ENCODE measurements at regions not wholly inside any gene's neighbourhood (a gene's known extent, or its start where the extent isn't known, plus 50 kb on each side); places are given as distances from the start of the nearest gene placed in this dataset.
"Not testable (repeated sequence)": the region's sequence is repeated elsewhere in the genome, so short reads cannot be mapped to it uniquely, and the experiment has no call there.

DNA sequence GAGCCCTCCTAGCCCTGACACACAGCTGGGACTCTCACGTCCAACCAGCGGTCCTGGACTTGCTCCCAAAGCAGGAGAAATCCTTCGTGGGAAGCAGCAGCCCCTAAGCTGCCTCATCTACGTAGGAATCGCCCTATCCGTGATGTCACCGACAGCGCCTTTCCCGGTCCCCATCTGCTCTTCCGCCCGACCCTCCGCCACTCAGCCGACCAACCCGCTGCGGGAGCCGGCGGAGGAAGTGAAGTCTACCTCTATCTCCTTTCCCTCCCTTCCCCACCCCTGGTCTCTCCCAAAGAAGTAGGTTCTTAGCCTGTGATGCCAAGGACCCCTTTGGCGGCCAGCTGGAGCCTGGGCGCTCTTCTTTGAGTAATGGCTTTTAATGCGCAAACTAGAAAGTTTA, 272.1 kb downstream of the FAM72C start:
- DNase-seq (ENCODE audit: low read depth): no peak

GRCh38 chr1:143699115-143699514, 272.7 kb downstream of the FAM72C start:
- no peak for DNase-seq (ENCODE audit: low read depth)

GRCh38 chr1:143698016-143698415, 273.8 kb downstream of the FAM72C start:
- no peak for DNase-seq (ENCODE audit: low read depth)

DNA sequence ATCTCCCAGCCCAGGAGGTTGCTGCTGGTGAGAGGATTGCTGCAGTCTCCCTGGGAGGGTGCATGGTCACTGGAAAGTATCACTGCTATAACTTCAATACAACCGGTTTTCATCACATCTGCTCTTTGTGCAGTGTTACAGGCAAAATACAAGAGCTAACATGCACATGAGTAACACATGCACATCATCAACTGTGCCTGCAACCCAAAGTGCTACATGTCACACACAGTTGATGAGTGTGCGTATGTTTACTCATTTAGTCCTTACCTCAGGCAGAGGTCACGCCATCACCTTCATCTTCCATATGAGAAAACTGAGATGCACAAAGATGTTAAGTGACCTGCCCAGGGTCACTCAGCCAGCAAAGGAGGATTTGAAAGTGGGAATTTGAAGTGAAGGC, 277.7 kb downstream of the FAM72C start:
- no peak for DNase-seq (ENCODE audit: low read depth)

DNA sequence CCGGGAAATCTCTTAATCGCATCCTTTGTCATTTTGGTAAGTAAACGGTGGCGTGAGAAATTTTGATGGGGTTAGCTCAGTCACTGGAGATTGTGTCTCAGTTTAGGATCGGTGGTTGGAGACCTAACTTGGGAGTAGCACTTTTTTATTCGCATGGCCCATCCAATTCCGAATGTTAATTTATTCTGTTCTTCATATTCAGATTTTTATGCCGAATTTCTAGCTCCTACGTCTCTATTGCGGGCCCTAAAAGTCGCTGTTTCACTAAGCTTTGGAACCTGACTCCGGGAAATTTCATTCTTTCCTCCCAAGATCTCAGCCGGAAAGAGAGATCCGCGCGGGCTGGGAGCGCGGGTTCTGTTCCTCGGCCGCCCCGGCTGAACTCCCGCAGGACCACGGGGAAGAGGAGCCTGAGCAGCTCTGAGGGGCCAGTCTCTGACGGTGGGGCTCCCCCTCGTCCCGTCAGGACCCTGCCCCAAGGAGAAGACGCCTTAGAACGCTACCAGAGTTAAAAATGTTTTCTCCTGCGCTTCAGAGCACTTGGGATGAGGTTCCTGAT, 279.7 kb downstream of the FAM72C start:
- no peak for DNase-seq (ENCODE audit: low read depth)

GRCh38 chr1:143691400-143691891, 280.3 kb downstream of the FAM72C start:
- DNase-seq (ENCODE audit: low read depth): no peak

DNA sequence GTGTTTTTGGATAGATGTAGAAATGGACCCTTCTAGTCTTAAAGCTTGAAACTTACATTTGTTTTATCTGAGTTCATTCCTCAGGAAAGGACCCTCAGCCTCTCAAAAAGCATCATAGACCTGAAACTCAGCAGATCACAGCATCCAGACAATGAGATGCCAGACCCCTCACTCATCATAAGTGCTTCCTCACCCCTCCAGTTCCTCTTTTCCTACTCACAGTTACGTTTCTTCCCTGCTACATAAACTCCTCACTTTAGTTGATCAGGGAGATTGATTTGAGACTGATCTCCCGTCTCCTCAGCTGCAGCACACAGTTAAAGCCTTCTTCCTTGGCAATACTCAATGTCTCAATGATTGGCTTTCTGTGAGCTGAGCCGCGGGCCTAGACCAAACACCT, 282.0 kb downstream of the FAM72C start:
- no peak for DNase-seq (ENCODE audit: low read depth)

- no peak for DNase-seq (ENCODE audit: low read depth)
Observed at GRCh38 chr1:143680304-143680703, 291.5 kb downstream of the FAM72C start.

- DNase-seq (ENCODE audit: low read depth): no peak
Observed at GRCh38 chr1:143672983-143673382, 298.8 kb downstream of the FAM72C start.

DNA sequence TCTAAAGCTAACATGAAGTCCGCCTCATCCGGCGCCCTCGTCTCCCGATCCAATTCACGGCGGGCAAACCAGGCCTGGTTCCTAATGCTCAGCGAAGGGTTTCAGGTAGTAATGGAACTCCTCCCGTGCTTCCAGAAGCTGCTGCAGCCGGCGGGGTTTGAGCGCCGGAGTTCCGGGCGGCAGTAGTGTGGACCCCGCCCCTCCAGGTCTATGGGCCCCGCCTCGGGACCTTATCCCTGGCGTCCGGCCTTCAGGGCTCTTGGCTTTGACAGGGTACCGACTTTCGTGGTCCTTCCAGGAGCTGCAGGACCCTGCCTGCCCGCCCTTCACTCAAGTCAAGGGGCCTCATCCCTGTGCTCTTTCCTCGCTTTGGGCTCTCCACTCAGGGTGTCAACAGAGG, 304.1 kb downstream of the FAM72C start:
- DNase-seq (ENCODE audit: low read depth): no peak

- no peak for DNase-seq (ENCODE audit: low read depth)
Observed at GRCh38 chr1:143666851-143667250, 304.9 kb downstream of the FAM72C start.

- DNase-seq (ENCODE audit: low read depth): peak; percentile 15
Observed at GRCh38 chr1:143665606-143666005, 306.2 kb downstream of the FAM72C start.

DNA sequence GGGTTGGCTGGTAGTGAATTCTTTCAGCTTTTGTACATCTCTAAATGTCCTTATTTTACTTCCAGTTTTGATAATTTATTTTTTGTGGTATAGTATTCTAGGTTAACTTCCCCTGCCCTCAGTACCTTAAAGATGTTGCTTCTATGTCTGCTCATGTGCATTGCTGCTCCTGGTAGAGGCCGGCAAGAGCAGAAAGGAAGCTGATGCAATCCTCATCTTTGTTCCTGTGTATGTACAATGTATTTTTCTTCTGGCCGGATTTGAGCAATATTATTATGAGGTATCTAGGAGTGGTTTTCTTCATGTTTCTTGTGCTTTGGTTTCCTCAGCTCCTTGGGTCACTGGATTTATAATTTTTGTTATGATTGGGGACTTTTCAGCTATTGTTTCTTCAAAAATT, 308.7 kb downstream of the FAM72C start:
- not testable (repeated sequence) for DNase-seq (ENCODE audit: low read depth)

DNA sequence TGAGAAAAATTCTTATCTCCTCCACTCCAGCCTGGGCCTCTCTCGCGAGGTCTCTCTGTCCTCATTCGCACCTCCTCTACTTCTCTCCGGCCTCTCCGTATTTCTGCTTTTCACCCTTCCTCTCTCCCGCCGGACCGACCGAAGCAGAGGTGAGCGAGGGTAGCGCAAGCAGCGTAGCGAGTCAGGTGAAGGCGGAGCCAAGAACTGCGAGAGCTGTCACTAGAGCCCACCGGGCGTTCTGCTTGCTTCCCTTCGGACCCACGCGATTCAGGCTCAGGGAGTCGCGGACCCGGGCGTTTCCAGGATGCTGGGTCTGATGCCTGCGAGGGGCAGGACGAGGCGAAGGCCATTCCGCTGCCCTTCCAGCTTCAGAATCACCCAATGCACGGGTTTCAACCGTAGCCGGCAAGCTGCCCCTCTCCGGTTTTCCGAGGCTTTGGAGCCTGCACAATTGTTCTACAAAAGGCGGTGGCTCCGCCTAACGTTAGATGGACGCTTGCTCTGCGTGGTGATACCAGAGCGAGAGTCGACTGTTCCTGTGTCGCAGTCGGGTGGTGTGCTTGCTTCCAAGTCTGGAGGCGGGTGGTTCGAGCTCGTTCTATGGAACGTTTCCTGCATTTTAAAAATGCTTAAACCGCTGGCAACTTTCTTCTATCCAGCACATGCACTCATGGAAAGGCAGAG, 310.2 kb downstream of the FAM72C start:
- DNase-seq (ENCODE audit: low read depth): no peak

- DNase-seq (ENCODE audit: low read depth): no peak
Observed at GRCh38 chr1:143660354-143660941, 311.3 kb downstream of the FAM72C start.

- no peak for DNase-seq (ENCODE audit: low read depth)
Observed at GRCh38 chr1:143653429-143653802, 318.4 kb downstream of the FAM72C start.

- DNase-seq (ENCODE audit: low read depth): no peak
Observed at GRCh38 chr1:143652744-143653428, 318.9 kb downstream of the FAM72C start.

GRCh38 chr1:143652187-143652586, 319.6 kb downstream of the FAM72C start:
- DNase-seq (ENCODE audit: low read depth): no peak

GRCh38 chr1:143651350-143651992, 320.3 kb downstream of the FAM72C start:
- no peak for DNase-seq (ENCODE audit: low read depth)

GRCh38 chr1:143644035-143644434, 327.8 kb downstream of the FAM72C start:
- DNase-seq (ENCODE audit: low read depth): not testable (repeated sequence)

- no peak for DNase-seq (ENCODE audit: low read depth)
Observed at GRCh38 chr1:143643148-143643885, 328.5 kb downstream of the FAM72C start.

GRCh38 chr1:143625886-143626285, 345.9 kb downstream of the FAM72C start:
- DNase-seq (ENCODE audit: low read depth): no peak

All from CMK (cell line).